ENCODE measurements at regions not wholly inside any gene's neighbourhood (a gene's known extent, or its start where the extent isn't known, plus 50 kb on each side); places are given as distances from the start of the nearest gene placed in this dataset.

DNA sequence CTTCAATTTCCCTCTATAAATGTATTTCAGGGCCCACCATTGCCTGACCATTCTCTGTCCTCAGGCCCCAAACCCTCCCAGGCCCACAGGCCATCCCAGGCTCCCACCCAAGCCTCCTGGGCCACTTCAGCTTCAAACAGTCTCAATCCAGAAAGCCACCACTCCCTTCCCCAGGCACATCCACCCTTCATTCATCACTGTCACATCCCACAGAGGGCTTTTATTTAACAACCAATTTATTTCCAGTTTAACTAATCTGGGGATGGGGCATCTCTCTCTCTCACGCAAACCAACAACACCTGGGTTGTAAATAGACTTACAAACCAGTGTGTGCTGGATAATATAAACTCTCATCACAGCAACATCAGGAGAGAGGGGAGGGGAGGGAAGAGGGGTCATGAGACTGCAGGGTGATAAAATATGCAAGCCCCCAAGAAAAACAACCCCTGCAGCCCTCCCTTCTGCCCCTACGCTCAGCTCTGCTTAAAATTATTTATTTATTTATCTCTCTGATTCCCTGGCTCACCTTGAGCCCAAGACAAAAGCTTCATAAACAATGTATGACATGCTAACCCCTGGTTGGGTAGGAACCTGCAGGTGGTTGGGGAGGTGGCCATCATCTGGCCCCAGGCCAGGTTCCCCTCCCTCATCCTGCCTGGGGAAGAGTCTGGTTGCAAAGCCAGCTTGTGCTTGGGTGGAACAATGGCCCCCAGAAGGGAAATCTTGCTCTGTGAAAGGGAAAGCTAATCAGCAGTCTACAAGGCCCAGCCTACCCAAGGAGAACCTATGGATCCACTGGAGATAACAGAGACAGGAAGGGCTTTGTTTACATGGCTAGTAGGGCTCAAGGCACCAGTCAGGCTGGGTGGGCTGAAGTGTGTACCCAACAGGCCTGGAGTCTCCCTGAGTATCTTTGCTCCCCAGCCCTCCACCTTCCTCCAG is 359.2 kb downstream of the BUD13 start (continued):
- TF ChIP-seq, protein P1, sequence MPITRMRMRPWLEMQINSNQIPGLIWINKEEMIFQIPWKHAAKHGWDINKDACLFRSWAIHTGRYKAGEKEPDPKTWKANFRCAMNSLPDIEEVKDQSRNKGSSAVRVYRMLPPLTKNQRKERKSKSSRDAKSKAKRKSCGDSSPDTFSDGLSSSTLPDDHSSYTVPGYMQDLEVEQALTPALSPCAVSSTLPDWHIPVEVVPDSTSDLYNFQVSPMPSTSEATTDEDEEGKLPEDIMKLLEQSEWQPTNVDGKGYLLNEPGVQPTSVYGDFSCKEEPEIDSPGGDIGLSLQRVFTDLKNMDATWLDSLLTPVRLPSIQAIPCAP (CRISPR knock-in tag; IDR thresholded peaks at IDR 0.05; ENCODE audit: low read depth), result no peak
- TF ChIP-seq ZSCAN29 (CRISPR knock-in tag; conservative IDR thresholded peaks at IDR 0.05) (peak; percentile 69; the same call in 1 of the 2 replicates), FOXA1 (IDR thresholded peaks at IDR 0.05) (no peak), FOXA1 (CRISPR knock-in tag; IDR thresholded peaks at IDR 0.05) (peak; percentile 72), SOX5 (CRISPR knock-in tag; IDR thresholded peaks at IDR 0.05; ENCODE audit: borderline replicate concordance) (peak; percentile 15; the same call in 1 of the 2 replicates), ZBTB7B (CRISPR knock-in tag; IDR thresholded peaks at IDR 0.05) (peak; percentile 19; the same call in 1 of the 2 replicates), ZNF343 (CRISPR knock-in tag; IDR thresholded peaks at IDR 0.05) (no peak), ISL2 (CRISPR knock-in tag; IDR thresholded peaks at IDR 0.05) (no peak), SOX6 (IDR thresholded peaks at IDR 0.05) (no peak), SOX6 (CRISPR knock-in tag; IDR thresholded peaks at IDR 0.05) (peak; percentile 42), POLR2AphosphoS2 (IDR thresholded peaks at IDR 0.05; ENCODE audit: low read depth, low read length) (no peak), SOX13 (IDR thresholded peaks at IDR 0.05) (no peak), SOX13 (CRISPR knock-in tag; conservative IDR thresholded peaks at IDR 0.05 in 1 of 2, IDR thresholded peaks at IDR 0.05 in 1 of 2) (0 out of 4 replicates have a peak, but pooled peaks of 1 of the 2 experiments have one; percentile 41), RARA (CRISPR knock-in tag; IDR thresholded peaks at IDR 0.05) (0 out of 2 replicates have a peak, but pooled peaks have one; percentile 22), MATR3 (CRISPR knock-in tag; IDR thresholded peaks at IDR 0.05) (no peak), ZNF781 (CRISPR knock-in tag; IDR thresholded peaks at IDR 0.05; ENCODE audit: borderline replicate concordance, not compliant biosample characterization) (no peak), RXRB (CRISPR knock-in tag; IDR thresholded peaks at IDR 0.05; ENCODE audit: borderline replicate concordance) (0 out of 2 replicates have a peak, but pooled peaks have one; percentile 25)
- TF ChIP-seq, protein P2, sequence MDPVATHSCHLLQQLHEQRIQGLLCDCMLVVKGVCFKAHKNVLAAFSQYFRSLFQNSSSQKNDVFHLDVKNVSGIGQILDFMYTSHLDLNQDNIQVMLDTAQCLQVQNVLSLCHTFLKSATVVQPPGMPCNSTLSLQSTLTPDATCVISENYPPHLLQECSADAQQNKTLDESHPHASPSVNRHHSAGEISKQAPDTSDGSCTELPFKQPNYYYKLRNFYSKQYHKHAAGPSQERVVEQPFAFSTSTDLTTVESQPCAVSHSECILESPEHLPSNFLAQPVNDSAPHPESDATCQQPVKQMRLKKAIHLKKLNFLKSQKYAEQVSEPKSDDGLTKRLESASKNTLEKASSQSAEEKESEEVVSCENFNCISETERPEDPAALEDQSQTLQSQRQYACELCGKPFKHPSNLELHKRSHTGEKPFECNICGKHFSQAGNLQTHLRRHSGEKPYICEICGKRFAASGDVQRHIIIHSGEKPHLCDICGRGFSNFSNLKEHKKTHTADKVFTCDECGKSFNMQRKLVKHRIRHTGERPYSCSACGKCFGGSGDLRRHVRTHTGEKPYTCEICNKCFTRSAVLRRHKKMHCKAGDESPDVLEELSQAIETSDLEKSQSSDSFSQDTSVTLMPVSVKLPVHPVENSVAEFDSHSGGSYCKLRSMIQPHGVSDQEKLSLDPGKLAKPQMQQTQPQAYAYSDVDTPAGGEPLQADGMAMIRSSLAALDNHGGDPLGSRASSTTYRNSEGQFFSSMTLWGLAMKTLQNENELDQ (CRISPR knock-in tag; IDR thresholded peaks at IDR 0.05; ENCODE audit: borderline replicate concordance), result no peak
- TF ChIP-seq, protein P3, sequence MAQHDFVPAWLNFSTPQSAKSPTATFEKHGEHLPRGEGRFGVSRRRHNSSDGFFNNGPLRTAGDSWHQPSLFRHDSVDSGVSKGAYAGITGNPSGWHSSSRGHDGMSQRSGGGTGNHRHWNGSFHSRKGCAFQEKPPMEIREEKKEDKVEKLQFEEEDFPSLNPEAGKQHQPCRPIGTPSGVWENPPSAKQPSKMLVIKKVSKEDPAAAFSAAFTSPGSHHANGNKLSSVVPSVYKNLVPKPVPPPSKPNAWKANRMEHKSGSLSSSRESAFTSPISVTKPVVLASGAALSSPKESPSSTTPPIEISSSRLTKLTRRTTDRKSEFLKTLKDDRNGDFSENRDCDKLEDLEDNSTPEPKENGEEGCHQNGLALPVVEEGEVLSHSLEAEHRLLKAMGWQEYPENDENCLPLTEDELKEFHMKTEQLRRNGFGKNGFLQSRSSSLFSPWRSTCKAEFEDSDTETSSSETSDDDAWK (CRISPR knock-in tag; IDR thresholded peaks at IDR 0.05), result no peak
- TF ChIP-seq, protein P4, sequence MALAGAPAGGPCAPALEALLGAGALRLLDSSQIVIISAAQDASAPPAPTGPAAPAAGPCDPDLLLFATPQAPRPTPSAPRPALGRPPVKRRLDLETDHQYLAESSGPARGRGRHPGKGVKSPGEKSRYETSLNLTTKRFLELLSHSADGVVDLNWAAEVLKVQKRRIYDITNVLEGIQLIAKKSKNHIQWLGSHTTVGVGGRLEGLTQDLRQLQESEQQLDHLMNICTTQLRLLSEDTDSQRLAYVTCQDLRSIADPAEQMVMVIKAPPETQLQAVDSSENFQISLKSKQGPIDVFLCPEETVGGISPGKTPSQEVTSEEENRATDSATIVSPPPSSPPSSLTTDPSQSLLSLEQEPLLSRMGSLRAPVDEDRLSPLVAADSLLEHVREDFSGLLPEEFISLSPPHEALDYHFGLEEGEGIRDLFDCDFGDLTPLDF (CRISPR knock-in tag; IDR thresholded peaks at IDR 0.05), result no peak

Data from HepG2 (cell line).